HG02588 (cell line): ENCODE measurements at regions not wholly inside any gene's neighbourhood (a gene's known extent, or its start where the extent isn't known, plus 50 kb on each side); places are given as distances from the start of the nearest gene placed in this dataset.
"Not testable (repeated sequence)": the region's sequence is repeated elsewhere in the genome, so short reads cannot be mapped to it uniquely, and the experiment has no call there.

Experiments used
- ATAC-seq: cut with Tn5 transposase; IDR thresholded peaks from one replicate; pipeline ENCODE4 v1.9.1; 2021; ENCODE audit warnings: mild to moderate bottlenecking, moderate library complexity; ENCODE audit not compliant: unreplicated experiment

- no peak for ATAC-seq
Observed at GRCh38 chr9:95588724-95589588, 72.2 kb upstream of the PTCH1 start.

GRCh38 chr9:95587021-95587964, 70.5 kb upstream of the PTCH1 start:
- no peak for ATAC-seq

GRCh38 chr9:95586326-95586725, 69.6 kb upstream of the PTCH1 start:
- no peak for ATAC-seq

- no peak for ATAC-seq
Observed at GRCh38 chr9:95585824-95586223, 69.1 kb upstream of the PTCH1 start.

- no peak for ATAC-seq
Observed at GRCh38 chr9:95584176-95584575, 67.4 kb upstream of the PTCH1 start.

- ATAC-seq = no peak
Observed at GRCh38 chr9:95581900-95582299, 65.1 kb upstream of the PTCH1 start.

- no peak for ATAC-seq
Observed at GRCh38 chr9:95580812-95581761, 64.3 kb upstream of the PTCH1 start.

GRCh38 chr9:95574866-95575553, 58.2 kb upstream of the PTCH1 start:
- no peak for ATAC-seq

- ATAC-seq = no peak
Observed at GRCh38 chr9:95574176-95574575, 57.4 kb upstream of the PTCH1 start.

- no peak for ATAC-seq
Observed at GRCh38 chr9:95573463-95573862, 56.7 kb upstream of the PTCH1 start.

GRCh38 chr9:95572381-95573151, 55.8 kb upstream of the PTCH1 start:
- ATAC-seq = no peak

GRCh38 chr9:95570646-95571045, 53.9 kb upstream of the PTCH1 start:
- ATAC-seq = no peak

- ATAC-seq = no peak
Observed at GRCh38 chr9:95570150-95570549, 53.4 kb upstream of the PTCH1 start.

- not testable (repeated sequence) for ATAC-seq
Observed at GRCh38 chr9:95568735-95569134, 52.0 kb upstream of the PTCH1 start.
